HG03064 (cell line): ENCODE measurements at regions not wholly inside any gene's neighbourhood (a gene's known extent, or its start where the extent isn't known, plus 50 kb on each side); places are given as distances from the start of the nearest gene placed in this dataset.

Experiments used
- ATAC-seq: cut with Tn5 transposase; IDR thresholded peaks from one replicate; pipeline ENCODE4 v1.9.1; 2021; ENCODE audit warnings: low read depth; ENCODE audit not compliant: unreplicated experiment

DNA sequence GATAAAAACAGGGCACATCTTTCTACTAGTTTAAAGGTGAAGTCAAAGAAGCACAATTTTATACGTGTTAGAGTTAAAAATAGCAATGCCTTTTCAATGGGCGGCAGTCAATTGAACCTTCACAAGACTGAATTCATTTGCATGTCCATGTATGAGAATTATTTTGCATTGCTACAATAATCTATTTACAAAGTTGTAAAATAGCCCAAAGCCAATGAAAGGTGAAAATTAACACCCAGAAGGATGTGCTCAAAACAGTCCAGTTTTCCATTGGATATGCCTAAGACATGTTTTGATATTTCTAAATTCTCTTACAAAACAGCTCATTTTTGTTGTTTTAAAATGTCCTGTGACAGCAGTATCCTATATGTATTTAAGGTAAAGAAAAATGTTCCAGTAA lies 425.1 kb upstream of the SYT4 start:
- ATAC-seq, result no peak

GRCh38 chr18:43703050-43703449 lies 425.8 kb upstream of the SYT4 start:
- ATAC-seq, result no peak

- ATAC-seq, result no peak
Measured at GRCh38 chr18:43705850-43706249, 428.6 kb upstream of the SYT4 start.

DNA sequence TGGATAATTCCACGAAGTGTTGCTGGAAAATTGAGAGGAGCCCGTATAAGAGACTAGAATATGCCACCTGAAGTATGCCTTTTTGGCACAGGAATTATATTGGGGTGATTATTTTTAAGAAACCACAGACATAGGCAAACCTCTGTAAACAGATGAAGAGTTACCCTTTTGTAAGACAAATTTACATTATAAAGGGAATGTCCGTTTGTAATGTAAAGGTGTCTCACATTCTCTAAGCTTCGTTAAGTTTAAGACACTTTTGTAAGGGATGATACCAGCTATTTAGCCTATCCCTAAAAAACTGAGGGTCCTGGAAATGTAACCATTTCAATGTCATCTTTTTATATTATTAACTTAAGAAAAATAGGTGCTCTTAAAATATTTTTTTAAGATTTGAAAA lies 432.8 kb upstream of the SYT4 start:
- ATAC-seq, result no peak

DNA sequence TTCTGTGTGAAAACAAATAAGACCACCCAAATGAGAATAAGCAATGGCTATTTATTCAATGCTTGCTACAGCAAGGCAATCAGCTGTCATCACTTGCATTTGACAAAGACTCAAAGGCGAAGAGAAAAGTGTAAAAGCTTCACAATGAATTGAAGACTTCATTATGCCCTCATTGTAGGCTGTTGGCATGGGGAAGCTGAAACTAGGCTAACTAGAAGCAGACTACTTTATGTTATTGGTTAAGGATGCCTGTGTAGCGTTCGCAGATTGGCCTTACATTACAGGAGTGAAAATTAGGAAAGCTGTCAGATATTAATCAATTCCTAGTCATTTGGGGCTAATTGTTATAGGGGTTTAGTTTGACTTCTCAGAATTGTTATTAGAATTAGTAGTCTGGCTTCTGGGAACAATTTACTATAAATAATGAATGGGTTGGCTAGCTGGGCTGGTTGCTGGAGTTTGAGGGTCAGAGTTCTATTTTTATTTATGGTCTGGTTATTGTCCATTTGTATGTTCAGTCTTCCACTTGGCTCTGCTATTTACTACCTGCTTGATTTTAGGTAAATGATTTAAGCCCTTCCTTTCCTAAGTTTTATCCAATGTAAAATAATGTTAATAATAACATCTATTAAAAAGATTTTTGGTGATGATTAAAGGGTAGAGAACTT lies 437.2 kb upstream of the SYT4 start:
- no peak for ATAC-seq

GRCh38 chr18:43719267-43719795 lies 442.0 kb upstream of the SYT4 start:
- no peak for ATAC-seq

DNA sequence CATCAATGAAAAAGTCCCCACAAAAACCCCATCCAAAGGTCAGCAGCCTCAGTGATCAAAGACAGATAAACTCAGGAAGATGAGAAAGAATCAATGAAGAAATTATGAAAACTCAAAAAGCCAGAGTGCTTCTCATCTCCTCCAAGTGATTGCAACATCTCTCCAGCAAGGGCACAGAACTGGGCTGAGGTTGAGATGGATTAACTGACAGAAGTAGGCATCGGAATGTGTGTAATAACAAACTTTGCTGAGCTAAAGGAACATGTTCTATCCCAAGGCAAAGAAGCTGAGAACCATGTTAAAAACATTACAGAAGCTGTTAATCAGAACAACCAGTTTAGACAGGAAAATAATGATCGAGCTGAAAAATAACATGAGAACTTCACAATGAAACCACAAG lies 442.8 kb upstream of the SYT4 start:
- no peak for ATAC-seq

DNA sequence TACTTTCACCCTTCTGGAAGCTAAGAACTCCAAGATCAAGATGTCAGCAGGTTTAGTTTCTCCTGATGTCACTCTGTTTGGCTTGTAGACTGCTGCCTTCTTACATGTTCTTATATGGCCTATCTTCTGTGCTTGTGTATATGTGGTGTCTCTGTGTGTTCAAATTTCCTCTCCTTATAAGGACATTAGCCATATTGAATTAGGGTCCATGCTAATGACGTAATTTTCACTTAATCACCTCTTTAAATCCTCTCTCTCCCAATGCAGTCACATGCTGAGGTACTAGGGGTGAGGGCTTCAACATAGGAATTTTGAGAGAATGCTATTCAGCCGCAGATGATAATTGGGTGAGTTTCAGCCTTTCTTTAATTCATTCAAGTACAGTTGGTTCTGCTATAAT lies 458.3 kb upstream of the SYT4 start:
- no peak for ATAC-seq

GRCh38 chr18:43744960-43745745 lies 467.9 kb upstream of the SYT4 start:
- ATAC-seq, result no peak

DNA sequence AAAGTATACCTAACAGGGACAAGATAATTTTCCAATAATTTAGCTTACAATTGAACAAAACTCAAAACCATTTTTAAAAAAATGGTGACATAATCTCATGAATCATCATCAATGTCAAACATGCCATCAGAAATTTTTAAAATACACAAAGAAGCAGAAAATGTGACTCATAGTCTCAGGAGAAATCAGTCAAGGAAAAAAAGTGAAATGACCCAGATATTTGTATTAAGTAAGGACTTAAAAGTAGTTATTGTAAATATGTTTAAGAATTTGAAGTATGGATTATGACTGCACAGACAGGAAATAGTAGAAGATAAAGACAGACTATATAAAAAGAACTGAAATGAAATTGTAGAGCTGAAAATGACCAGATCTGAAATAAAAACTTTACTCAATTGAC lies 473.9 kb upstream of the SYT4 start:
- no peak for ATAC-seq

- ATAC-seq, result no peak
Measured at GRCh38 chr18:43751835-43752234, 474.5 kb upstream of the SYT4 start.

DNA sequence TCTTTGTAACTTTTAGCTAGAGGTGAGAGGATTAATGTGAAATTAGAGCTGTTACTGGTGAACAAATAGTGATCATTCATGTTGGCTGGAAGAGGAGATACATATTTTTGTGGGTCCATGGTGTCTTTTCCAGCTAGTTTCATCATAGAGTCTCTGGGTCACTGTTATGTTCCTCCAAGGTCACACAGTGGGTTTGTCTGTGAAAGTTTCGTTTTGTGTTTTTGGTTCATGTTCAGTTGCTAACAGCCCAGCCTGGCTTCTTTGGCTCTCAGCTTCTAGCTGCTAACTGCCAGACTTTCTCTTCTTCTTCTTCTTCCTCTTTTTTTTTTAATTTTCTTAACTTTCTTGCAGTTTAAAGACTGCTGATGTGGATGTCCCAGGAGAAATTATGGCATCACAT lies 480.0 kb upstream of the SYT4 start:
- ATAC-seq, result no peak

- ATAC-seq, result no peak
Measured at GRCh38 chr18:43758734-43759133, 481.4 kb upstream of the SYT4 start.

DNA sequence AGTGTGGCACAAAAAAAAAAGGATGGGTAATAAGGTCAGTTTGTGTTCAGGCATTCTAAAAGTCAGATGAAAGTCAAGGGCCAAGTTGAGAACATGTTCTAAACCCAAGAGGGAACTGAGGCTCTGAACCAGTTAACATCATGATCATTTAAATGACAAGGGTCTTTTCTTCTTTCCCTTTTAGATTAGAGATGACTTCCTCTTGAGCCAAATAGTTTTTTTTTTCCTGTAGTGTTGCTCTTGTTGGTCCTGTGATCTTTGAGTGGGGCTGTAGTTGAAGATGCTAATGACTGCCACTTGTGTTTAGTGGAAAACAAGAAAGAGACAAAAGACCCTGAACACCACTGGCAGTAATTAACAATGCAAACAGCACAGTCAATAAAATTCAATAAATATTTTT lies 482.7 kb upstream of the SYT4 start:
- ATAC-seq, result no peak

DNA sequence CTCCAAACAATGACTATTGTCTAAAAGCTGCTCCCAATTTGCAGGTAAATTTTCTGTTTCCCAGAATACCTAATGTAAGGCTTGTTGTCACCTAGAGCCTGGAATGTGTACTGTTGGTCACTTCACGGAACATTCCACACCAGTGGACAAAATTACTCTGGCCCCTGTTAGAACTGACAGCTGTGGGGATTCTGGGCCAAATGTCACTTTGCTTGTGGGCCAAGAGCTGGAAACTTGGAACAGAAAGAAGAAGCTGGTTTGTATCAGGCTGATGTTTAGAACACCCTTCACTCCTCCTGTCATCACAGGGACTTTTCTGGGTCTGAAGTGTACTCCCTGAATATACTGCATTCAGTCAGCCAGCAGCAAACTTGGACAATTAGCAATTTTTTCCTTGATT lies 495.6 kb upstream of the SYT4 start:
- no peak for ATAC-seq

DNA sequence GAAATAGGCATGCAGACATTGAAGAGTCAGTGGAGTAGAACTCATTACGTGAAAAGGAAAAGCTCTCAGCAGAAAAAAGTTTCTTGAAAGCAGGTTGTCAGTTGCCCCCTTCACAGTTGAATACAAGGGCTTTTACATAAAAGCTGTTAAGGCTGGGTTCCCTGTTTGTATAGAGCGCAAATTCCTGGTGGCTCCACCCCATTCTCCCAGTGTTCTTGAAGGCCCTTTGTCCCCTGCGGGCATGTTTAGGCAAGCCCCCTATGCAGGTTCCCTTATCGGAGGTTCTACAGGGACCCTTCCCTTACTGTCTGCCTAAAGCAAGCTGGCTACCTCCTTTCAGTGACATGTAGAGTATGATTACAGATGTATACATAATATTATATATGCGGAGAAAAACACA lies 497.2 kb upstream of the SYT4 start:
- ATAC-seq, result no peak

- no peak for ATAC-seq
Measured at GRCh38 chr18:43775591-43775990, 498.3 kb upstream of the SYT4 start.

DNA sequence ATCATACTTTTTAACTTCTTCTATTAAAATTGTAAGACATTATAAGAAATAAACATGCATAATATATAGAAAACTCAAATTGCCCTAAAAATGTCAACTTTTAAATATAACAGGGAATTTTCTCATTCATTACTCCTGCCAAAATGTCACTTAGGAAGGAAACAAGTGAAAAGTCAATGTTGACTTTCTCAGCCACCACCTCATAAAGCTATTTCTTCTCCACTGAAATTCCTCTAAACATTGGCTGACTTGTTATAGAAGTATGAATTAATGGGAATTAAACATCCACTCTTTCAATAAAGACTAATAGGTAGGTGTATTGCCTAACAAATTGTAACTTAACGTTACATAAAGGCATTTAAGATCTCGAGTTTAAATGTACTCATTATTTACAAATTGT lies 499.7 kb upstream of the SYT4 start:
- ATAC-seq, result no peak

DNA sequence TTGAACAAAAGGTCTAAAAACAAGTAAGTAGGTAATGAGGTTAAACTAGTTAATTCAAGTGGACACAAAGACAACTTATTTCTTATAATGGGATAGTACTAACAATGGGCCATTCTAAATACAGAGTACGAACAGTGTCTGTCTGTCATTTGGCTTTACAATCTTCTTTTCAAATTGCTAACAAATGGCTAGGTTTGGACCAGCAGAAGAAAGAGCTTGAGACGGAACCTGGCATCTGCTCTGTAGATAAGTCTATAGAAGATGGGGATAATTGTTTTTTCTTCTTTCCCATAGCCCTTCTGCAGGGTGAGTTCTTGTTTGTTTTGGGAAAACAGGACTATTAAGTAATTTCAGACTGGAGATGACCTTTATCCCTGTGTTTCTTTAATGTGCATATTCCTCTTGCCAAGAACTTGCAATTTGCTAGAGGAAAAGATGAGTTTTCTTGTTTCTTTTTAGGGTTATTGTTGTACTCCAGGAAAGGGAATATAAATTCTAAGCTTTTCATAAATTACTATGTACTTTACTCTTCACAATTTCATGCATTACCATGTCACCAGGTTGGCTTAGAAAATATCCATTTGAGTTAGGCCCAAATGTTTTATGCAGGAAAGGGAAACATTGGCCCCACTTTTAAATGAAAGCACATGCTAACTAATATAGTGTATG lies 500.5 kb upstream of the SYT4 start:
- ATAC-seq, result no peak

- no peak for ATAC-seq
Measured at GRCh38 chr18:43780782-43781340, 503.6 kb upstream of the SYT4 start.

DNA sequence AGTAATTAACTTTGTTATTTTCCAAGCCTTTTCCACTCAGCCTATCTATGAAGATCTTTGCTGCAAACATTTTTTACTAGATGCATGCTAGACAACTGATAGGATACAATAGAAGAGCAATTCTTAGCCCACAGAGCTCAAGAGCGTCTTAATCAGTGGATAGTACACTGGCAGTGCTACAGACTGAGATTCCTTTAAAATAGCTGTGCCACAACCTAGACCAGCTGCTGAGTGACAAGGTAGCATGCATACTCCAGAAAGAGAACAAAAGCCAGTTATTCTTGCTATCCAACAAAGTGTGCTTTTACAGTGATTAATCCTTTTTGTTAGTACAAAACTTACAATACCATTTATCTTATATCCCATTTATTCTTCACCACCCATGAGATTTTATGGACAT lies 507.9 kb upstream of the SYT4 start:
- no peak for ATAC-seq
